ENCODE measurements at regions not wholly inside any gene's neighbourhood (a gene's known extent, or its start where the extent isn't known, plus 50 kb on each side); places are given as distances from the start of the nearest gene placed in this dataset.
"Not testable (repeated sequence)": the region's sequence is repeated elsewhere in the genome, so short reads cannot be mapped to it uniquely, and the experiment has no call there.

- no peak for DNase-seq
These were observed 116.9 kb downstream of the RND3 start for GRCh38 chr2:150370561-150370960.

- DNase-seq = no peak
These were observed 117.6 kb downstream of the RND3 start for GRCh38 chr2:150369862-150370261.

GRCh38 chr2:150358468-150358807 lies 129.0 kb downstream of the RND3 start:
- no peak for DNase-seq

- no peak for DNase-seq
These were observed 129.5 kb downstream of the RND3 start for GRCh38 chr2:150357770-150358467.

- peak; percentile 58 for DNase-seq
These were observed 132.0 kb downstream of the RND3 start for GRCh38 chr2:150355440-150355839.

- no peak for DNase-seq
These were observed 134.1 kb downstream of the RND3 start for GRCh38 chr2:150353376-150353775.

GRCh38 chr2:150351922-150352321 lies 135.5 kb downstream of the RND3 start:
- DNase-seq = no peak

GRCh38 chr2:150350500-150350899 lies 137.0 kb downstream of the RND3 start:
- DNase-seq = no peak

GRCh38 chr2:150346806-150347205 lies 140.7 kb downstream of the RND3 start:
- no peak for DNase-seq

GRCh38 chr2:150341982-150342680 lies 145.3 kb downstream of the RND3 start:
- no peak for DNase-seq

- no peak for DNase-seq
These were observed 147.5 kb downstream of the RND3 start for GRCh38 chr2:150339951-150340350.

- DNase-seq = no peak
These were observed 148.2 kb downstream of the RND3 start for GRCh38 chr2:150339282-150339681.

GRCh38 chr2:150335596-150335995 lies 151.9 kb downstream of the RND3 start:
- DNase-seq = no peak

GRCh38 chr2:150332383-150332782 lies 155.1 kb downstream of the RND3 start:
- no peak for DNase-seq

GRCh38 chr2:150327564-150328489 lies 159.6 kb downstream of the RND3 start:
- no peak for DNase-seq

GRCh38 chr2:150325656-150326314 lies 161.7 kb downstream of the RND3 start:
- DNase-seq = no peak

- DNase-seq = not testable (repeated sequence)
These were observed 164.4 kb downstream of the RND3 start for GRCh38 chr2:150323071-150323470.

GRCh38 chr2:150320608-150321007 lies 166.9 kb downstream of the RND3 start:
- no peak for DNase-seq

- DNase-seq = no peak
These were observed 167.6 kb downstream of the RND3 start for GRCh38 chr2:150319658-150320555.

- no peak for DNase-seq
These were observed 168.4 kb downstream of the RND3 start for GRCh38 chr2:150319085-150319484.

- no peak for DNase-seq
These were observed 175.2 kb downstream of the RND3 start for GRCh38 chr2:150312271-150312670.
